NT2/D1 (cell line): ENCODE measurements at regions not wholly inside any gene's neighbourhood (a gene's known extent, or its start where the extent isn't known, plus 50 kb on each side); places are given as distances from the start of the nearest gene placed in this dataset.

Source experiments
- DNase-seq: peaks from one replicate; pipeline ENCODE4 v3.0.0-alpha.2; 2011; ENCODE audit warnings: low read depth, low spot score
- H3K27me3 ChIP-seq: 2 replicates; pipeline ENCODE4 v1.6.0; 2011; ENCODE audit warnings: mild to moderate bottlenecking; ENCODE audit not compliant: insufficient read length, insufficient read depth
- H3K36me3 ChIP-seq: 2 replicates; pipeline ENCODE4 v1.6.1; 2011; ENCODE audit warnings: mild to moderate bottlenecking, low read length, mixed read lengths; ENCODE audit not compliant: insufficient read depth, insufficient read length
- H3K4me1 ChIP-seq: 2 replicates; pipeline ENCODE4 v1.5.1; 2011; ENCODE audit not compliant: insufficient read depth, insufficient read length
- H3K4me3 ChIP-seq: 2 replicates; pipeline ENCODE4 v1.5.1; 2011; ENCODE audit warnings: low read depth; ENCODE audit not compliant: insufficient read length
- H3K9ac ChIP-seq: 2 replicates; pipeline ENCODE4 v1.6.0; 2011; ENCODE audit warnings: low read depth; ENCODE audit not compliant: insufficient read length
- H3K9me3 ChIP-seq: 2 replicates; pipeline ENCODE4 v1.5.1; 2011; ENCODE audit warnings: mild to moderate bottlenecking, low read length; ENCODE audit not compliant: insufficient read depth
- SUZ12 ChIP-seq: IDR thresholded peaks from 2 replicates; pipeline ENCODE4 v1.6.1; 2011; ENCODE audit not compliant: insufficient read length, insufficient read depth; ENCODE audit errors: extremely low read depth
- YY1 ChIP-seq: IDR thresholded peaks from 2 replicates; pipeline ENCODE4 v1.6.1; 2011; ENCODE audit not compliant: insufficient read length, insufficient read depth
- ZNF274 ChIP-seq: IDR thresholded peaks from 2 replicates; pipeline ENCODE4 v1.6.1; 2011; ENCODE audit warnings: mild to moderate bottlenecking, low read depth, low read length

GRCh38 chr12:60498656-60499055, 902.8 kb downstream of the SLC16A7 start:
- Histone ChIP-seq H3K4me3 (no peak overlapping the region), H3K4me1 (no peaks in the 10 kb centered on the region), H3K9me3 (no peaks in the 10 kb centered on the region), H3K36me3 (no peaks in the 10 kb centered on the region), H3K27me3 (no peaks in the 10 kb centered on the region), H3K9ac (no peak overlapping the region)
- no peak for DNase-seq
- TF ChIP-seq YY1 = no peak
- TF ChIP-seq SUZ12 = no peak
- TF ChIP-seq ZNF274 = no peak

DNA sequence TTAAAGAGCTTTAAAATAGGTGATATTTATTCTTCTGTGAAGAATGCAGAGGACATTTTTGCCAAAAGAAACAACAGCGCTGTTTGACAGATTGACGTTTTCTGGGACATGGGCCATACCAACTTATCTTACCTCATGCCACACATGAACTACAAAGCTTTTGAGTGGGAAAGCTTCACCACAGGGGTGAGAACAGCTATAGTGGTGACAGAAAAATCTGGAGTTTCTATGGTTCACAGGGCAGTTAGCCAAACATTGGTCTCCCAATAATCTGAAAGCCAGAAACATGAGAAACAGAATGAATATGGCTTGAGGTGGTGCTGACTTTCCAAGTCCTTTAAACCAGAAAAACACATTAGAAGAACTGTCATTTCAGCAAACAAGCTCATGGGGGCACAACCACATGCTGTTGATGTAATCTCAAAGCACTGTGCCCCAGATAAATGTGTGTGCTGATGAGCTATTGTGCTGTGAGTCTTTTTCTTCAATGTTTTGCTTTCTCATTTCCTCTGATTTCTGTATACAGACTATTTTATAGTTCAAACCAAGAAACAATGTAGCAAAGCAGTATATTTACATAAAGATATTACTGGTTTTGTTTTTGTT, 905.4 kb downstream of the SLC16A7 start:
- H3K4me1 ChIP-seq = no peaks in the 10 kb centered on the region
- H3K4me3 ChIP-seq = no peak overlapping the region
- H3K9me3 ChIP-seq = no peaks in the 10 kb centered on the region
- no peaks in the 10 kb centered on the region for H3K27me3 ChIP-seq
- TF ChIP-seq SUZ12 (no peak), ZNF274 (no peak), YY1 (no peak)
- H3K36me3 ChIP-seq = no peaks in the 10 kb centered on the region
- no peak overlapping the region for H3K9ac ChIP-seq
- peak; percentile 11 for DNase-seq

DNA sequence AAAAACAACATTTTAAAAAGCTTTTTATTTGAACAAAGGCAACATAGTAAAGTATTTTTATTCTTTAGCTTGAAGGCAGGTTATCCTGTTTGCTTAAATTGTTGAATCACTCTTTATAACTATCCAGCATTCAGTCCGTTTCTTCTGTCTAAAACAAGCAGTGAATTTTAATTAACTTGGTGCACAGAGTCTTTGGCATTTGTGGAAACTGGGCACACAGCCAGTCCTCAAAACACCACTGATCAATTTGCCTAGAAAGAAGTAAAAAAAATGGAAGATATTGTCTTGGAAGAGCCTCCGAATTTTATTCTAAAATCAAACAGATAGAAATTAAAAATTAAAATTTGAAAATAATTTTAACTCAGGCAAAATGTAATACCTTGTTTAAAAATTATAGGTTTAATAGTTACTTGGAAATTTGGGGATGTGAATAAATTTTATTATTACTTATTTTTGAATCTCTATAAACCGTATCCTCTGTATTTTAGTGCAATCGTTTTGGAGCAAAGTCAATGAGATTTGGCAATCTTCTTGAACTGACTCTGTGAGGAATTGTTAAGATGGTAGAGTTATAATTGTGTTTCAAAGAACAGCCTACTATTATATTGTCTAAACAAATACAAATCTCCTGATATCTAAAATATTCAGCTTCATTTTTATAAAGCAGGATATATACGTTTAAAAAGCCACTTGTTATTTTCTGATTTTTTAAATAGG, 927.0 kb downstream of the SLC16A7 start:
- Histone ChIP-seq H3K27me3 (no peaks in the 10 kb centered on the region), H3K9ac (no peak overlapping the region), H3K9me3 (peaks cover 9% of the 10 kb centered on the region), H3K4me3 (no peak overlapping the region), H3K36me3 (no peaks in the 10 kb centered on the region), H3K4me1 (no peaks in the 10 kb centered on the region)
- TF ChIP-seq YY1 (no peak), SUZ12 (no peak), ZNF274 (no peak)
- no peak for DNase-seq

GRCh38 chr12:60529261-60529660, 933.4 kb downstream of the SLC16A7 start:
- Histone ChIP-seq H3K4me1 (no peaks in the 10 kb centered on the region), H3K9me3 (no peaks in the 10 kb centered on the region), H3K4me3 (no peak overlapping the region), H3K9ac (no peak overlapping the region), H3K36me3 (no peaks in the 10 kb centered on the region), H3K27me3 (no peaks in the 10 kb centered on the region)
- DNase-seq = no peak
- TF ChIP-seq ZNF274 (no peak), YY1 (no peak), SUZ12 (no peak)

GRCh38 chr12:60529723-60530122, 933.9 kb downstream of the SLC16A7 start:
- H3K36me3 ChIP-seq = no peaks in the 10 kb centered on the region
- no peak for DNase-seq
- TF ChIP-seq YY1 (no peak), ZNF274 (no peak), SUZ12 (no peak)
- no peaks in the 10 kb centered on the region for H3K9me3 ChIP-seq
- H3K4me1 ChIP-seq = no peaks in the 10 kb centered on the region
- no peak overlapping the region for H3K9ac ChIP-seq
- no peaks in the 10 kb centered on the region for H3K27me3 ChIP-seq
- no peak overlapping the region for H3K4me3 ChIP-seq

- H3K4me3 ChIP-seq = no peak overlapping the region
- no peaks in the 10 kb centered on the region for H3K27me3 ChIP-seq
- no peaks in the 10 kb centered on the region for H3K4me1 ChIP-seq
- H3K9me3 ChIP-seq = no peaks in the 10 kb centered on the region
- DNase-seq = no peak
- H3K36me3 ChIP-seq = no peaks in the 10 kb centered on the region
- no peak overlapping the region for H3K9ac ChIP-seq
- TF ChIP-seq YY1 = no peak
Measured at GRCh38 chr12:60535363-60535762, 939.5 kb downstream of the SLC16A7 start.

- Histone ChIP-seq H3K4me1 (no peaks in the 10 kb centered on the region), H3K4me3 (no peak overlapping the region), H3K9me3 (no peaks in the 10 kb centered on the region), H3K36me3 (no peaks in the 10 kb centered on the region), H3K27me3 (no peaks in the 10 kb centered on the region), H3K9ac (no peak overlapping the region)
- no peak for TF ChIP-seq YY1
- TF ChIP-seq SUZ12 = no peak
- no peak for TF ChIP-seq ZNF274
- no peak for DNase-seq
Measured at GRCh38 chr12:60539592-60539991, 943.8 kb downstream of the SLC16A7 start.
